LNCaP clone FGC (cell line): ENCODE measurements at regions not wholly inside any gene's neighbourhood (a gene's known extent, or its start where the extent isn't known, plus 50 kb on each side); places are given as distances from the start of the nearest gene placed in this dataset.
"Not testable (repeated sequence)": the region's sequence is repeated elsewhere in the genome, so short reads cannot be mapped to it uniquely, and the experiment has no call there.

Source experiments
- DNase-seq: peaks from one replicate; pipeline ENCODE4 v3.0.0-alpha.2; 2011; ENCODE audit warnings: low read depth
- H3K4me3 ChIP-seq: 2 replicates; pipeline ENCODE4 v1.5.1; 2011; ENCODE audit warnings: mild to moderate bottlenecking, low read depth, low read length, control low read depth
- CTCF ChIP-seq: IDR thresholded peaks from 2 replicates; pipeline ENCODE4 v1.5.1; 2012; ENCODE audit warnings: mild to moderate bottlenecking; ENCODE audit not compliant: control insufficient read depth, insufficient read depth; ENCODE audit errors: extremely low read depth

- TF ChIP-seq CTCF: no peak
- H3K4me3 ChIP-seq: no peak overlapping the region
- DNase-seq: no peak
Measured at GRCh38 chr13:65240773-65241172, 1989.4 kb downstream of the PCDH9 start.

DNA sequence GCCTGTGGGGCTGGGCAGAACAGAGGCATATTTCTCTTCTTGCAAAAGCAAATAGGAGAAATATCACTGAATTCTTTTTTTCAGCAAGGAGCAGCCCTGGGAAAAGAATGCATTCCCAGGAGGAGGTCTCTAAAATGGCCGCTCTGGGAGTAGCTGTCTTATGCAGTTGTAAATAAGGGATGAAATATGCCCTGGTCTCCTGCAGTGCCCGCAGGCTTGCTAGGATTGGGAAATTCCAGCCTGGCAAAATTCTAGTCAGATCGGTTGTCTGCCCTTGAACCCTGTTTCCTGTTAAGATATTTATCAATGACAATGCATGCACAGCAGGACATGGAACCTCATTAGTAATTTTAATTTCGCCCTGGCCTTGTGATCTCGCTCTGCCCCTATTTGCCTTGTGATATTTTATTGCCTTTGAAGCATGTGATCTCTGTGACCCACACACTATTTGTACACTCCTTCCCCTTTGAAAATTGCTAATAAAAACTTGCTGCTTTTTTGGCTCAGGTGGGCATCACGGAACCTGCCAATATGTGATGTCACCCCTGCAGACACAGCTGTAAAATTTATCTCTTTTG, 1993.2 kb downstream of the PCDH9 start:
- no peak for TF ChIP-seq CTCF
- H3K4me3 ChIP-seq: no peak overlapping the region
- DNase-seq: no peak

DNA sequence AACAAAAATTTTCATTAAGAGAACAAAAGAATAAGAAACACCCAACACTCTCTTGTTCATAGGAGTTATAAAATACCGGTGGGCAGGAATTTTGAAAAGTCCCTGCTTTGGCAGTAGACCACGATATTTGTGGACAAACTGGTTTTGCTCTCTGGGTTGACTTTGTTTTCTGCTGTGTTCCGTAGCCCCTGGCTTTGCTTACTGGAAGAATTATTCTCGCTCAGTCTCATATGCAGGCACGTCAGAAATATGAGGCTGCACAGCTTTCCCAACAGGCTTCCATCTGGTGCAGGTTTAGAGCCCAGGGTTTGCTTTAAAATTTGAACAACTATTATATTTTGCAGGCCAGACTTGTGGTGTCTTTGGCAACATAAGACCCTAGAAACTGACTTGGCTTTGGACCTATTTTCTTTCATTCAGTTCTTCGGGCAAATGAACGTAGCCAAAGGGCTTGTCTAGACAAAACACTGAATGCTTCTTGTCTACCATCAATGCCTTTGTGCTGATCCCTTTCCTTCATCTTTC, 2012.6 kb downstream of the PCDH9 start:
- no peak for DNase-seq
- H3K4me3 ChIP-seq: no peak overlapping the region
- no peak for TF ChIP-seq CTCF

GRCh38 chr13:65202845-65203244, 2027.3 kb downstream of the PCDH9 start:
- not testable (repeated sequence) for DNase-seq, H3K4me3 ChIP-seq
- 0 out of 2 replicates have a peak, but pooled peaks have one; percentile 12 for TF ChIP-seq CTCF

- DNase-seq: no peak
- no peak overlapping the region for H3K4me3 ChIP-seq
- no peak for TF ChIP-seq CTCF
Measured at GRCh38 chr13:65188721-65189120, 2041.4 kb downstream of the PCDH9 start.

DNA sequence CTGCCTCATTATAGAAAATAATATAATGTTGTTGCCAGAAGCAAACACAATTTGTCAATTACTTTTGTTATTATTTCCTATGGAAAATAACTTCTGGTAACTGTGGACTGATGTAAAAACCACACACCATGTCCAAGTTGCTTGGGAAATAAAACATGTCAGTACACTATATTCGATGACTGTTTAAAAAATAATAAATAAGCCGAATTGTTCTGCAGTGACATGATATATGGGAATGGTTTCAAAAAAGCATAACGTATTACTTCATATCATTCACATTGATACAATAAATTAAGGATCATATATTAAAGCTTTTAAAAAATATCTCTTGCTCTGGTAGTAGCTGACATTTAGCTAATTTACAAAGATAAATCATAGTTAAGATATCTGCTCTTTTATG, 2062.1 kb downstream of the PCDH9 start:
- H3K4me3 ChIP-seq: no peak overlapping the region
- no peak for DNase-seq
- TF ChIP-seq CTCF: no peak

DNA sequence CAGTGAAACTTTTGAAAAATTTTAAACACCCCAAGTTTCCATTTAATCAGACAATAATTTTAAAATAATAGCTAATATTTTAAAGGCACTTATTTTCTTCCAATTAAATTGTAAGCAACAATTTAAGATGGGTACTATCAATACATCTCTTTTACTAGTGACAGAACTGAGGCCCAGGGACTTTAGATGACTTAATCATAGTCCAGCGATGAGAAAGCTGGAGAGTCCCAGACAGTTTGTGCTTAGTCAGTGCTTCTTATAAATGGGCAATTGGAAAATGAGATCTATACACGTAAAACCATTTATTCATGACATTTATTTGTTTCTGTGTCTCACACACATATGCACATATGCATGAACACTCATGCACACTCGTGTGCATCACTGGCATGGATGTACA, 2063.5 kb downstream of the PCDH9 start:
- TF ChIP-seq CTCF: no peak
- DNase-seq: no peak
- no peak overlapping the region for H3K4me3 ChIP-seq
